CD14-positive monocyte (primary cell): ENCODE measurements at regions not wholly inside any gene's neighbourhood (a gene's known extent, or its start where the extent isn't known, plus 50 kb on each side); places are given as distances from the start of the nearest gene placed in this dataset.

ENCODE experiments used
- DNase-seq, 3 donors: peaks; one replicate each; pipeline ENCODE4 v3.0.0-alpha.2; 2011 to 2022
- H2AFZ ChIP-seq: 2 replicates; pipeline ENCODE4 v1.6.0; 2012; ENCODE audit warnings: mild to moderate bottlenecking, low read depth, low read length, inconsistent platforms; ENCODE audit not compliant: insufficient read depth, poor library complexity, severe bottlenecking
- H3K27ac ChIP-seq, 2 donors: 1 replicate in 1 of 2; 2 replicates in 1 of 2; pipeline ENCODE4 v1.5.1; 2012 to 2013; ENCODE audit warnings: low read length in 2 of 2, control low read depth in 1 of 2, inconsistent platforms in 1 of 2, low read depth in 1 of 2, mild to moderate bottlenecking in 1 of 2
- H3K27me3 ChIP-seq, 2 donors: one replicate each; pipeline versions ENCODE4 v1.6.0 to v1.6.1; 2011 to 2013; ENCODE audit warnings: low read length in 2 of 2; ENCODE audit not compliant: control insufficient read depth in 2 of 2, insufficient read depth in 2 of 2
- H3K36me3 ChIP-seq, 2 donors: replicated peaks in 1 of 2; 1 replicate in 1 of 2; 2 replicates in 1 of 2; pipeline versions ENCODE4 v1.5.1 to v1.6.1; 2012 to 2013; ENCODE audit warnings: low read length in 2 of 2, control low read depth in 1 of 2, inconsistent platforms in 1 of 2, mild to moderate bottlenecking in 1 of 2; ENCODE audit not compliant: insufficient read depth in 2 of 2, control insufficient read depth in 1 of 2
- H3K4me1 ChIP-seq, 2 donors: 1 replicate in 1 of 2; 2 replicates in 1 of 2; pipeline versions ENCODE4 v1.5.1 to v1.6.1; 2012 to 2013; ENCODE audit warnings: low read length in 2 of 2, control low read depth in 1 of 2, inconsistent platforms in 1 of 2, mild to moderate bottlenecking in 1 of 2, moderate library complexity in 1 of 2; ENCODE audit not compliant: insufficient read depth in 2 of 2, control insufficient read depth in 1 of 2
- H3K4me2 ChIP-seq: replicated peaks from 2 replicates; pipeline ENCODE3; 2012; ENCODE audit warnings: low read length, moderate library complexity, mild to moderate bottlenecking; ENCODE audit not compliant: poor library complexity, severe bottlenecking; ENCODE audit errors: extremely low read depth
- H3K4me3 ChIP-seq, 3 experiments: fragments of 200-600 bp in 1 of 3; sonication (generic) in 1 of 3; replicated peaks in 1 of 3; 1 replicate in 2 of 3; 2 replicates in 1 of 3; pipeline ENCODE4 v1.5.1; 2011 to 2013; ENCODE audit warnings: low read length in 3 of 3, mild to moderate bottlenecking in 3 of 3, control low read depth in 2 of 3, low read depth in 2 of 3, inconsistent platforms in 1 of 3, moderate library complexity in 1 of 3
- H3K79me2 ChIP-seq: 2 replicates; pipeline ENCODE4 v1.6.0; 2012; ENCODE audit warnings: mild to moderate bottlenecking, control low read depth, inconsistent platforms, low read length, moderate library complexity; ENCODE audit not compliant: insufficient read depth
- H3K9ac ChIP-seq: 2 replicates; pipeline ENCODE4 v1.6.0; 2017; ENCODE audit warnings: low read length, mild to moderate bottlenecking; ENCODE audit not compliant: insufficient read depth, poor library complexity, severe bottlenecking
- H3K9me3 ChIP-seq, 2 donors: replicated peaks in 1 of 2; 1 replicate in 1 of 2; 2 replicates in 1 of 2; pipeline versions ENCODE4 v1.5.1 to v1.6.1; 2012 to 2013; ENCODE audit warnings: low read length in 2 of 2, control low read depth in 1 of 2; ENCODE audit not compliant: control insufficient read depth in 1 of 2, insufficient read depth in 1 of 2
- H4K20me1 ChIP-seq: 2 replicates; pipeline ENCODE4 v1.6.0; 2012; ENCODE audit warnings: mild to moderate bottlenecking, low read length, control low read depth, moderate library complexity; ENCODE audit not compliant: insufficient read depth
- H3K27ac Mint-ChIP-seq, 7 donors: one replicate each; pipeline ENCODE4 v1.8.0; 2020; ENCODE audit warnings: mild to moderate bottlenecking in 7 of 7, mixed read lengths in 7 of 7, moderate library complexity in 6 of 7, inconsistent platforms in 2 of 7
- H3K27me3 Mint-ChIP-seq, 3 donors: one replicate each; pipeline ENCODE4 v1.8.0; 2021 to 2022; ENCODE audit warnings: low read depth in 3 of 3, mild to moderate bottlenecking in 3 of 3, mixed read lengths in 3 of 3, moderate library complexity in 3 of 3, inconsistent platforms in 1 of 3
- H3K36me3 Mint-ChIP-seq, 2 donors: one replicate each; pipeline ENCODE4 v1.8.0; 2020; ENCODE audit warnings: mixed read lengths in 2 of 2, inconsistent platforms in 1 of 2, mild to moderate bottlenecking in 1 of 2
- H3K4me1 Mint-ChIP-seq: one replicate; pipeline ENCODE4 v1.8.0; 2020; ENCODE audit warnings: mild to moderate bottlenecking, mixed read lengths
- H3K4me3 Mint-ChIP-seq, 2 donors: one replicate each; pipeline ENCODE4 v1.8.0; 2020; ENCODE audit warnings: mild to moderate bottlenecking in 2 of 2, mixed read lengths in 2 of 2, moderate library complexity in 1 of 2
- H3K9me3 Mint-ChIP-seq, 7 donors: one replicate each; pipeline ENCODE4 v1.8.0; 2020 to 2022; ENCODE audit warnings: mixed read lengths in 7 of 7, mild to moderate bottlenecking in 6 of 7, moderate library complexity in 6 of 7, inconsistent platforms in 2 of 7
- WGBS: methylation state at CpG from one replicate; pipeline ENCODE4 v1.1.5; 2013; ENCODE audit warnings: missing lambda C conversion rate; ENCODE audit not compliant: insufficient coverage; 5-methylcytosine and 5-hydroxymethylcytosine counted together
- intact Hi-C, 2 donors: fragments of 100-400 bp; cut with micrococcal nuclease; formaldehyde crosslinking; loops; one replicate each; pipeline versions ENCODE4 v1.15.0 to v1.15.1; 2023
- TF ChIP-seq, protein P1 (sequence below): fragments of 200-600 bp; IDR thresholded peaks from one replicate; pipeline ENCODE4 v1.8.0; 2022; ENCODE audit warnings: antibody characterized with exemption, mild to moderate bottlenecking

DNA sequence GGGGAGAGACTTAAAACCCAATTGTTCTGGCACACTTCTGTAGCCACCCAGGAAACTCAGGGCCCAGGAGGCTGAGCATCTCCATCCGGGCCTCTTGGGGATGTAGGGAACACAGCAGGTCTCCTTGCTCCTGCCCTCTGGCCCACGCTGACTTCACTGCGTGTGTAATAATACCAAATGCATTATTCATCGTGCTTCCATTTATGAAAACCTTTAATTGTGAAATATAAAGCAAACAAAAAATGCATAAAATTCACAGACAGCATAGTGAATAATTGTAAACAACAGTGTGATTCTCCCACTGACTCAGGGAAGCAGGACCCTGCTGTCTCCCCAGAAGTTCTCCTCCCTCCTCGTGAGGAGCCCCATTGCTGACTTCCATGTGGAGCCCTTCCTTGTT, 70.3 kb upstream of the SHH start:
- H3K27me3 ChIP-seq: no peaks in the 10 kb centered on the region
- no peak overlapping the region for H3K9ac ChIP-seq
- no peak overlapping the region for H3K27ac ChIP-seq
- no peaks in the 10 kb centered on the region for H3K79me2 ChIP-seq
- no peaks in the 10 kb centered on the region for H4K20me1 ChIP-seq
- intact Hi-C loops: no loop called here
- no peak overlapping the region for H3K4me3 ChIP-seq
- H3K36me3 Mint-ChIP-seq: no peaks in the 10 kb centered on the region
- H3K9me3 ChIP-seq: no peaks in the 10 kb centered on the region
- TF ChIP-seq, protein P1, sequence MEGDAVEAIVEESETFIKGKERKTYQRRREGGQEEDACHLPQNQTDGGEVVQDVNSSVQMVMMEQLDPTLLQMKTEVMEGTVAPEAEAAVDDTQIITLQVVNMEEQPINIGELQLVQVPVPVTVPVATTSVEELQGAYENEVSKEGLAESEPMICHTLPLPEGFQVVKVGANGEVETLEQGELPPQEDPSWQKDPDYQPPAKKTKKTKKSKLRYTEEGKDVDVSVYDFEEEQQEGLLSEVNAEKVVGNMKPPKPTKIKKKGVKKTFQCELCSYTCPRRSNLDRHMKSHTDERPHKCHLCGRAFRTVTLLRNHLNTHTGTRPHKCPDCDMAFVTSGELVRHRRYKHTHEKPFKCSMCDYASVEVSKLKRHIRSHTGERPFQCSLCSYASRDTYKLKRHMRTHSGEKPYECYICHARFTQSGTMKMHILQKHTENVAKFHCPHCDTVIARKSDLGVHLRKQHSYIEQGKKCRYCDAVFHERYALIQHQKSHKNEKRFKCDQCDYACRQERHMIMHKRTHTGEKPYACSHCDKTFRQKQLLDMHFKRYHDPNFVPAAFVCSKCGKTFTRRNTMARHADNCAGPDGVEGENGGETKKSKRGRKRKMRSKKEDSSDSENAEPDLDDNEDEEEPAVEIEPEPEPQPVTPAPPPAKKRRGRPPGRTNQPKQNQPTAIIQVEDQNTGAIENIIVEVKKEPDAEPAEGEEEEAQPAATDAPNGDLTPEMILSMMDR: no peak
- 100% methylated on average over 1 of the region's 5 CpGs for WGBS
- DNase-seq: no peak
- no peak overlapping the region for H2AFZ ChIP-seq
- peaks cover 0 to 5% (median 0%) of the 10 kb centered on the region in 7 donors for H3K9me3 Mint-ChIP-seq
- H3K27ac Mint-ChIP-seq: no peak overlapping the region
- no peaks in the 10 kb centered on the region for H3K4me1 ChIP-seq
- no peak overlapping the region for H3K4me2 ChIP-seq
- peaks cover 2 to 4% (median 3%) of the 10 kb centered on the region in 3 donors for H3K27me3 Mint-ChIP-seq
- H3K4me3 Mint-ChIP-seq: no peak overlapping the region
- H3K4me1 Mint-ChIP-seq: no peaks in the 10 kb centered on the region
- no peaks in the 10 kb centered on the region for H3K36me3 ChIP-seq

DNA sequence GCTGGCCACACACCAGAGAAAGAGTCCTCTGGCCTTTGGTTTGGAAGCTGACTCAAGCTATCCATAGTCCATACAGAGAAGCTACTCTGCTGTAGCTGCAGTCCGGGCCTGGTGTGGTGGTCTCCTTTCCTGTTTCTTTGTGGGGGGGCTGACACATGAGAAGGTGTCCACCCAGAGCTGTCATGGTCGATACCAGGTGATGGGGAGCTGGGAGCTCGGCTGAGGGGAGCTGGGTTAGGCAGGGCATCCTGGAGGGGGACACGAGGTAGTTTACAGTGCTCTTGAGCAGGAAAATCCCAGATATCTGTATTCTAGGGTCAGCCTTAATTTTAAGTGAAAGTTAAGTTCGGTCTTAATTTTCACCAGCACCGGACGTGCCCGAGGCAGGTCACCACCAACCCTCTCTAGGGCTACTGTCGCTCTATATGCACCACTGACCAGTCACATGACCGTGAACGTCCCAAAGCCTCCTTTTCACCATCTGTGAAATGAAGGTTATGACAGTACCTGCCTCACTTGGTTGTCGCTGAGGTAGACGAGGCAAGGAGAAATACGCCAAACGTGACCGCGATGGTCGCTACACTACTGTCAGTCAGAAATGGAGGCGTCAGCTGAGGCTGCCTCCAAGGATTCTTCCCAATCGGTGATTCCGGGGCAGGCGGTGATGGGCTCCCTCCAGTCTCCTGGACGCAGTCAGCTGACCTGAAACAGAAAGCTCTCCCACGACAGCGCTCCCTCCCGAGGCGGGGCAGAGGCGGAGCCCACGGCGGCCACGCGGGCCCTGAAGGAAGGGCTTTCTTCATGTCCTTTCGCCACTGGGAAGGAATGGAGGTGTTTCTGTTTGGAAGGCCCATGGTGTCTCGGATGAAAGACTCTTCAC, 69.4 kb upstream of the SHH start:
- TF ChIP-seq, protein P1: no peak
- intact Hi-C loops: no loop called here
- Histone ChIP-seq H3K9me3 (no peaks in the 10 kb centered on the region), H3K9ac (no peak overlapping the region), H3K27me3 (no peaks in the 10 kb centered on the region), H3K36me3 (no peaks in the 10 kb centered on the region), H2AFZ (no peak overlapping the region), H3K79me2 (no peaks in the 10 kb centered on the region), H3K27ac (no peak overlapping the region), H3K4me1 (no peaks in the 10 kb centered on the region), H3K4me2 (no peak overlapping the region), H3K4me3 (no peak overlapping the region), H4K20me1 (no peaks in the 10 kb centered on the region)
- Mint-ChIP-seq H3K36me3 (no peaks in the 10 kb centered on the region), H3K4me1 (no peaks in the 10 kb centered on the region), H3K4me3 (no peak overlapping the region), H3K27me3 (peaks cover 1 to 4% (median 2%) of the 10 kb centered on the region in 3 donors), H3K27ac (no peak overlapping the region), H3K9me3 (peaks cover 0 to 4% (median 0%) of the 10 kb centered on the region in 7 donors)
- no peak for DNase-seq
- 91% methylated on average over 29 of the region's 34 CpGs for WGBS
